Endothelial cell of umbilical vein (primary cell): ENCODE measurements at regions not wholly inside any gene's neighbourhood (a gene's known extent, or its start where the extent isn't known, plus 50 kb on each side); places are given as distances from the start of the nearest gene placed in this dataset.

Experiments used
- BruUV-seq: library from RNA; stranded (reverse); fragments of 400-500 nt; replicated peaks from 2 replicates; lab custom pipeline; 2021; lab: Mats Ljungman, UMichigan
- CTCF ChIA-PET: fragments of 300-600, 350-600 bp; sonication (Branson Sonifier 250); formaldehyde crosslinking; loops from one replicate; lab custom pipeline; 2021; ENCODE audit warnings: antibody characterized with exemption, inconsistent platforms; lab: Charles Lee
- POLR2A ChIA-PET: fragments of 300-600, 350-600 bp; sonication (Branson Sonifier 250); formaldehyde crosslinking; loops from one replicate; lab custom pipeline; 2021; ENCODE audit warnings: antibody characterized with exemption, inconsistent platforms; lab: Charles Lee
- DNase-seq: peaks from one replicate; pipeline ENCODE4 v3.0.0-alpha.2; 2011; ENCODE audit warnings: low read depth, low spot score
- FAIRE-seq: peaks from 2 replicates; lab custom pipeline; 2011; peaks lifted over from hg19 to GRCh38; lab: Jason Lieb, UNC
- H2AFZ ChIP-seq: 2 replicates; pipeline ENCODE4 v1.6.0; 2012; ENCODE audit warnings: low read depth, low read length, control low read depth, inconsistent platforms
- H3K27ac ChIP-seq: 2 replicates; pipeline ENCODE4 v1.5.1; 2011; ENCODE audit warnings: low read depth, mild to moderate bottlenecking, control low read depth, low read length, moderate library complexity; ENCODE audit not compliant: insufficient read depth
- H3K27me3 ChIP-seq, 2 experiments: 2 replicates each; pipeline versions ENCODE4 v1.6.0 to v1.6.1; 2011; ENCODE audit warnings: low read length in 2 of 2, mixed read lengths in 1 of 2; ENCODE audit not compliant: control insufficient read depth in 2 of 2, insufficient read depth in 2 of 2
- H3K36me3 ChIP-seq, 2 experiments: 2 replicates in 1 of 2; 3 replicates in 1 of 2; pipeline ENCODE4 v1.5.1; 2011; ENCODE audit warnings: low read length in 2 of 2, mild to moderate bottlenecking in 1 of 2, moderate library complexity in 1 of 2; ENCODE audit not compliant: control insufficient read depth in 2 of 2, insufficient read depth in 2 of 2; ENCODE audit errors: extremely low read depth in 1 of 2
- H3K4me1 ChIP-seq: 3 replicates; pipeline ENCODE4 v1.5.1; 2011; ENCODE audit warnings: mild to moderate bottlenecking, low read length; ENCODE audit not compliant: control insufficient read depth, insufficient read depth; ENCODE audit errors: extremely low read depth
- H3K4me2 ChIP-seq: 2 replicates; pipeline ENCODE4 v1.6.1; 2011; ENCODE audit warnings: low read length, control low read depth, mixed read lengths; ENCODE audit not compliant: insufficient read depth
- H3K4me3 ChIP-seq, 3 experiments: fragments of 200-600 bp in 1 of 3; sonication (generic), shearing (Covaris generic) in 1 of 3; replicated peaks in 1 of 3; 2 replicates each; pipeline ENCODE4 v1.5.1; 2011 to 2016; ENCODE audit warnings: control low read depth in 3 of 3, low read length in 3 of 3, mild to moderate bottlenecking in 2 of 3, inconsistent platforms in 1 of 3, low read depth in 1 of 3, moderate library complexity in 1 of 3; ENCODE audit not compliant: insufficient read depth in 1 of 3
- H3K79me2 ChIP-seq: 2 replicates; pipeline ENCODE4 v1.6.0; 2012; ENCODE audit warnings: low read length, inconsistent platforms; ENCODE audit not compliant: control insufficient read depth, insufficient read depth
- H3K9ac ChIP-seq: replicated peaks from 2 replicates; pipeline ENCODE3; 2011; ENCODE audit warnings: low read length, control low read depth; ENCODE audit not compliant: insufficient read depth; ENCODE audit errors: extremely low read depth
- H3K9me1 ChIP-seq: replicated peaks from 3 replicates; pipeline ENCODE4 v1.6.0; 2011; ENCODE audit warnings: mild to moderate bottlenecking, low read length; ENCODE audit not compliant: control insufficient read depth, insufficient read depth; ENCODE audit errors: extremely low read depth
- H3K9me3 ChIP-seq: replicated peaks from 2 replicates; pipeline ENCODE4 v1.5.1; 2012; ENCODE audit warnings: low read length, inconsistent platforms; ENCODE audit not compliant: control insufficient read depth, insufficient read depth
- H4K20me1 ChIP-seq: replicated peaks from 2 replicates; pipeline ENCODE3; 2011; ENCODE audit warnings: mild to moderate bottlenecking, low read length; ENCODE audit not compliant: control insufficient read depth, insufficient read depth; ENCODE audit errors: extremely low read depth
- CTCF ChIP-seq, 2 donors: IDR thresholded peaks; 1 replicate in 1 of 2; 2 replicates in 1 of 2; pipeline ENCODE4 v1.5.1; 2011; ENCODE audit warnings: low read length in 2 of 2, mild to moderate bottlenecking in 2 of 2, moderate library complexity in 2 of 2, control low read depth in 1 of 2, inconsistent platforms in 1 of 2, low read depth in 1 of 2; ENCODE audit not compliant: insufficient read depth in 1 of 2; ENCODE audit errors: extremely low read depth in 1 of 2
- EZH2 ChIP-seq: IDR thresholded peaks from 2 replicates; pipeline ENCODE4 v1.6.1; 2012; ENCODE audit warnings: borderline replicate concordance, low read depth, mild to moderate bottlenecking, moderate library complexity, low read length, inconsistent platforms; ENCODE audit not compliant: severe bottlenecking
- FOS ChIP-seq: IDR thresholded peaks from 2 replicates; pipeline ENCODE4 v1.6.1; 2011; ENCODE audit warnings: mild to moderate bottlenecking, low read length, moderate library complexity, borderline replicate concordance; ENCODE audit not compliant: insufficient read depth
- GATA2 ChIP-seq: IDR thresholded peaks from 2 replicates; pipeline ENCODE4 v1.7.0; 2011; ENCODE audit warnings: low read depth, mild to moderate bottlenecking, moderate library complexity, mixed read lengths, low read length; ENCODE audit not compliant: insufficient read length, insufficient read depth
- JUN ChIP-seq: IDR thresholded peaks from 2 replicates; pipeline ENCODE4 v1.6.1; 2011; ENCODE audit warnings: borderline replicate concordance, low read depth; ENCODE audit not compliant: insufficient read length, insufficient read depth
- MAX ChIP-seq: IDR thresholded peaks from 2 replicates; pipeline ENCODE4 v1.6.1; 2011; ENCODE audit not compliant: insufficient read depth, insufficient read length
- MYC ChIP-seq: IDR thresholded peaks from one replicate; pipeline ENCODE4 v1.6.1; 2011; ENCODE audit warnings: mild to moderate bottlenecking, low read depth, low read length
- POLR2A ChIP-seq: IDR thresholded peaks from 2 replicates; pipeline ENCODE4 v1.6.1; 2012; ENCODE audit warnings: low read depth, mild to moderate bottlenecking, control low read depth, low read length
- POLR2AphosphoS5 ChIP-seq: IDR thresholded peaks from 2 replicates; pipeline ENCODE4 v1.6.1; 2012; ENCODE audit warnings: low read depth, mild to moderate bottlenecking, control low read depth, low read length, moderate library complexity; ENCODE audit not compliant: insufficient read depth
- dilution Hi-C: fragments of 300-500 bp; cut with MboI; formaldehyde crosslinking; loops from one replicate; pipeline ENCODE4 v1.15.0; 2019; ENCODE audit warnings: low sequenced_read_pairs; ENCODE audit not compliant: extremely low pct_ligation_motif_present
- intact Hi-C: fragments of 100-400 bp; cut with micrococcal nuclease; formaldehyde crosslinking; loops from one replicate; pipeline ENCODE4 v1.10.0; 2022

GRCh38 chr13:111899714-111900389 lies 167.1 kb upstream of the SOX1 start:
- intact Hi-C loops = no loop called here
- POLR2A ChIA-PET = no interaction called here
- H2AFZ ChIP-seq = no peak overlapping the region
- dilution Hi-C loops = no loop called here
- no peaks in the 10 kb centered on the region for H3K79me2 ChIP-seq
- H3K9ac ChIP-seq = no peak overlapping the region
- no peaks in the 10 kb centered on the region for H3K9me1 ChIP-seq
- no peaks in the 10 kb centered on the region for H3K4me1 ChIP-seq
- TF ChIP-seq JUN = no peak
- TF ChIP-seq POLR2AphosphoS5 = no peak
- no peak for TF ChIP-seq GATA2
- H3K27me3 ChIP-seq = no peaks in the 10 kb centered on the region
- FAIRE-seq (no peak), DNase-seq (no peak)
- H3K36me3 ChIP-seq = no peaks in the 10 kb centered on the region
- H3K9me3 ChIP-seq = peaks cover 2% of the 10 kb centered on the region
- CTCF ChIA-PET = no interaction called here
- no peak overlapping the region for H3K27ac ChIP-seq
- no peaks in the 10 kb centered on the region for H4K20me1 ChIP-seq
- no TSS peak for BruUV-seq
- H3K4me2 ChIP-seq = no peak overlapping the region
- H3K4me3 ChIP-seq = no peak overlapping the region

- no peaks in the 10 kb centered on the region for H3K27me3 ChIP-seq
- DNase-seq (no peak), FAIRE-seq (no peak)
- CTCF ChIA-PET = no interaction called here
- H3K79me2 ChIP-seq = no peaks in the 10 kb centered on the region
- peaks cover 4% of the 10 kb centered on the region for H3K9me3 ChIP-seq
- POLR2A ChIA-PET = no interaction called here
- no peak overlapping the region for H2AFZ ChIP-seq
- H3K9ac ChIP-seq = no peak overlapping the region
- no peaks in the 10 kb centered on the region for H3K4me1 ChIP-seq
- H3K9me1 ChIP-seq = no peaks in the 10 kb centered on the region
- dilution Hi-C loops = no loop called here
- TF ChIP-seq EZH2 = no peak
- TF ChIP-seq FOS = no peak
- TF ChIP-seq POLR2A = no peak
- TF ChIP-seq MAX = no peak
- no peak for TF ChIP-seq JUN
- TF ChIP-seq POLR2AphosphoS5 = no peak
- no peak for TF ChIP-seq MYC
- TF ChIP-seq CTCF (IDR thresholded peaks at IDR 0.05; ENCODE audit: extremely low read depth in 1 of 2, insufficient read depth in 1 of 2, low read depth in 1 of 2, low read length in 2 of 2) = no peak
- no peak for TF ChIP-seq GATA2
- no peak overlapping the region for H3K27ac ChIP-seq
- intact Hi-C loops = no loop called here
- no peak overlapping the region for H3K4me2 ChIP-seq
- BruUV-seq = no TSS peak
- no peaks in the 10 kb centered on the region for H4K20me1 ChIP-seq
- H3K4me3 ChIP-seq = no peak overlapping the region
- no peaks in the 10 kb centered on the region for H3K36me3 ChIP-seq
These were observed 166.4 kb upstream of the SOX1 start for GRCh38 chr13:111900390-111901131.
